HEK293T (cell line): ENCODE measurements at regions not wholly inside any gene's neighbourhood (a gene's known extent, or its start where the extent isn't known, plus 50 kb on each side); places are given as distances from the start of the nearest gene placed in this dataset.
"Not testable (repeated sequence)": the region's sequence is repeated elsewhere in the genome, so short reads cannot be mapped to it uniquely, and the experiment has no call there.

ENCODE experiments used
- CTCF ChIA-PET: fragments of 350-600 bp; formaldehyde crosslinking; extraction: SDS; loops from one replicate; lab custom pipeline; 2021; ENCODE audit warnings: antibody characterized with exemption, inconsistent platforms; lab: Yijun Ruan, JAX
- POLR2A ChIA-PET: fragments of 350-600 bp; formaldehyde crosslinking; extraction: SDS; loops from one replicate; lab custom pipeline; 2020; ENCODE audit warnings: antibody characterized with exemption, inconsistent platforms; lab: Yijun Ruan, JAX
- DNase-seq: peaks from one replicate; pipeline ENCODE4 v3.0.0; 2012; ENCODE audit warnings: mixed read lengths; ENCODE audit errors: extremely low spot score
- ARNT ChIP-seq: fragments of 450-650 bp; IDR thresholded peaks from 2 replicates; pipeline ENCODE4 v1.6.1; 2017; ENCODE audit warnings: mild to moderate bottlenecking
- BHLHE40 ChIP-seq: fragments of 450-650 bp; IDR thresholded peaks from 2 replicates; pipeline ENCODE4 v1.6.1; 2016; ENCODE audit warnings: mild to moderate bottlenecking, moderate library complexity, borderline replicate concordance
- CTBP1 ChIP-seq: fragments of 450-650 bp; IDR thresholded peaks from 2 replicates; pipeline ENCODE4 v1.6.1; 2016; ENCODE audit warnings: borderline replicate concordance
- ELF4 ChIP-seq: fragments of 450-650 bp; IDR thresholded peaks from 2 replicates; pipeline ENCODE4 v1.6.1; 2017; ENCODE audit warnings: antibody characterized with exemption
- FOXA1 ChIP-seq: fragments of 450-650 bp; IDR thresholded peaks from 2 replicates; pipeline ENCODE4 v1.6.1; 2016; ENCODE audit warnings: mild to moderate bottlenecking
- FOXK2 ChIP-seq: fragments of 450-650 bp; IDR thresholded peaks from 2 replicates; pipeline ENCODE4 v1.6.1; 2016; ENCODE audit warnings: mild to moderate bottlenecking
- FOXM1 ChIP-seq: fragments of 450-650 bp; IDR thresholded peaks from 2 replicates; pipeline ENCODE4 v1.6.1; 2017; ENCODE audit warnings: mild to moderate bottlenecking, borderline replicate concordance
- HDGF ChIP-seq: fragments of 450-650 bp; IDR thresholded peaks from 2 replicates; pipeline ENCODE4 v1.6.1; 2017; ENCODE audit warnings: antibody characterized with exemption, borderline replicate concordance
- L3MBTL2 ChIP-seq: fragments of 450-650 bp; conservative IDR thresholded peaks from 2 replicates; pipeline ENCODE4 v1.6.1; 2016; ENCODE audit warnings: mild to moderate bottlenecking
- LEF1 ChIP-seq: fragments of 450-650 bp; IDR thresholded peaks from 2 replicates; pipeline ENCODE4 v1.6.1; 2017; ENCODE audit warnings: mild to moderate bottlenecking, borderline replicate concordance
- NFRKB ChIP-seq: fragments of 450-650 bp; IDR thresholded peaks from 2 replicates; pipeline ENCODE4 v1.6.1; 2016; ENCODE audit warnings: mild to moderate bottlenecking, moderate library complexity
- SP1 ChIP-seq: fragments of 450-650 bp; IDR thresholded peaks from 2 replicates; pipeline ENCODE4 v1.6.1; 2017
- SUZ12 ChIP-seq: fragments of 450-650 bp; IDR thresholded peaks from 2 replicates; pipeline ENCODE4 v1.6.1; 2016; ENCODE audit warnings: mild to moderate bottlenecking
- TARDBP ChIP-seq: fragments of 450-650 bp; IDR thresholded peaks from 2 replicates; pipeline ENCODE4 v1.6.1; 2016
- ZNF384 ChIP-seq: fragments of 450-650 bp; IDR thresholded peaks from 2 replicates; pipeline ENCODE4 v1.6.1; 2016
- TF ChIP-seq, protein P1 (sequence below): fragments of 450-650 bp; IDR thresholded peaks from 2 replicates; pipeline ENCODE4 v1.6.1; 2016

GRCh38 chr3:189410522-189410921, 220.7 kb upstream of the TP63 start:
- TF ChIP-seq SP1 (no peak), SUZ12 (no peak)
- TF ChIP-seq, protein P1, sequence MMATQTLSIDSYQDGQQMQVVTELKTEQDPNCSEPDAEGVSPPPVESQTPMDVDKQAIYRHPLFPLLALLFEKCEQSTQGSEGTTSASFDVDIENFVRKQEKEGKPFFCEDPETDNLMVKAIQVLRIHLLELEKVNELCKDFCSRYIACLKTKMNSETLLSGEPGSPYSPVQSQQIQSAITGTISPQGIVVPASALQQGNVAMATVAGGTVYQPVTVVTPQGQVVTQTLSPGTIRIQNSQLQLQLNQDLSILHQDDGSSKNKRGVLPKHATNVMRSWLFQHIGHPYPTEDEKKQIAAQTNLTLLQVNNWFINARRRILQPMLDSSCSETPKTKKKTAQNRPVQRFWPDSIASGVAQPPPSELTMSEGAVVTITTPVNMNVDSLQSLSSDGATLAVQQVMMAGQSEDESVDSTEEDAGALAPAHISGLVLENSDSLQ: no peak
- CTCF ChIA-PET: interaction anchor here (0.7 kb wide), 1 partner anchor 554 kb away, joined by 4 read pairs; no protein-coding TSS in a partner anchor
- DNase-seq: no peak
- POLR2A ChIA-PET: no interaction called here

- DNase-seq: no peak
- no peak for TF ChIP-seq FOXK2
- no peak for TF ChIP-seq SP1
- no peak for TF ChIP-seq ZNF384
- TF ChIP-seq HDGF: no peak
- no peak for TF ChIP-seq CTBP1
- no peak for TF ChIP-seq FOXM1
- no peak for TF ChIP-seq SUZ12
- TF ChIP-seq BHLHE40: no peak
- ChIA-PET CTCF (no interaction called here), POLR2A (no interaction called here)
These were observed 212.2 kb upstream of the TP63 start for GRCh38 chr3:189419038-189419437.

DNA sequence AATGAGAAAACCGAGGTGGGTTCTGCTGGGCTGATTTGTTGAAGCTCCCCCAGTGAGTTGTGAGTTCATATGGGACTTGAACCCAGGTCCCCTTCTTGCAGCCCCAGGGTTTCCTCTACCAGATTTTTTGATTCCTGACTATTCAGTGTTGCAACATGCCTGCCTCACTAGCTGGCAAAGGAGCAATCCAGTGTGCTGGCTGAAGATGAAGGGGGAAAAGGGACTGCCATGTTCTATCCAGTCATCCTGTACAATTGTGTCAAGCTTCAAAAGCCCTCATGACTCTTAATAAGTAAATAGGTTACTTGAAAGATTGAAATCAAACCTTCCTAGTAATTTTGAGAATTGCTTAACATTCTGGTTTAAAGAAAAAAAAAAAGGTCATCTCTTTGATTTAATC, 211.5 kb upstream of the TP63 start:
- no peak for DNase-seq
- TF ChIP-seq ARNT: no peak
- no peak for TF ChIP-seq SP1
- TF ChIP-seq FOXA1: no peak
- CTCF ChIA-PET: no interaction called here
- POLR2A ChIA-PET: no interaction called here

DNA sequence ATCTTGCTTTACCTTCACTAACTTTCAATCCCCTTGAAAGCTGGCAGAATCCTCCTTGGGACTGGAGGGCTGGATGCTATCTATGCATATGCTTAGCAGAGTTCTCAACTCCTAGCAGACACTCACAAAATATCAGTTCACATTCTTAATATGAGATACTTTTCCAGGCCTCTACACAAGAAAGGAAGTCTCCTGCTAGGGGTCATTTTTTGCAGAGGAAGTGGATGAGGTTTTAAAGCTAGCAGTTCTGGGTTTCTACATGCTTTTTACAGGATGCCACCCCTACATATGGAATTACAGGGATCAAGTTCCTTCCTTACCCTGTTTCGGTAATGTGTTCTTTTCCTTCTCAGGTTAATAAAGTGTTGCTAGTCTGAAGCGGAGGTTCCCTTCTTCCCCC, 206.3 kb upstream of the TP63 start:
- POLR2A ChIA-PET: no interaction called here
- DNase-seq: no peak
- no peak for TF ChIP-seq FOXM1
- TF ChIP-seq ELF4: no peak
- TF ChIP-seq ZNF384: no peak
- no peak for TF ChIP-seq L3MBTL2
- CTCF ChIA-PET: no interaction called here

DNA sequence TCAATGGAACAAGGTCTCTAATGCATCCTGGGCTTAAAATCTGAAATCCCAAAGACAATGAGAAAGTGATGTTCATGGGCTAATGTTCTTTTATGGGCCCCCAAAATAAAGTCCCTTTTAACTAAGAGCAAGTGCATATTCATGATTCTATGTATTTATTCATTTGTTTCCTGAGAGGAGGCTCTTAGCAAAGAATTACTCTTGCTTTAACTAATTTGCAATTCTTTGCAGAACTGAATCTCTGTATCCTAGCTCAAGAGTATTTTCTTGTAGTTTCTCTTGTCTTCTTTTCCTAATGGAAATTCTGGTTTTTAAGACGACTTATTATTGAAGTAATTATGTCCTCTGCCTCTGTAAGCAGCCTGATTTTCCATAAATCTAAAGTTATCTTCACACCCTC, 202.2 kb upstream of the TP63 start:
- ChIA-PET POLR2A (no interaction called here), CTCF (interaction anchor here (0.6 kb wide), 1 partner anchor 60 kb away, joined by 3 read pairs; no protein-coding TSS in a partner anchor)
- TF ChIP-seq, protein P1: no peak
- no peak for DNase-seq

DNA sequence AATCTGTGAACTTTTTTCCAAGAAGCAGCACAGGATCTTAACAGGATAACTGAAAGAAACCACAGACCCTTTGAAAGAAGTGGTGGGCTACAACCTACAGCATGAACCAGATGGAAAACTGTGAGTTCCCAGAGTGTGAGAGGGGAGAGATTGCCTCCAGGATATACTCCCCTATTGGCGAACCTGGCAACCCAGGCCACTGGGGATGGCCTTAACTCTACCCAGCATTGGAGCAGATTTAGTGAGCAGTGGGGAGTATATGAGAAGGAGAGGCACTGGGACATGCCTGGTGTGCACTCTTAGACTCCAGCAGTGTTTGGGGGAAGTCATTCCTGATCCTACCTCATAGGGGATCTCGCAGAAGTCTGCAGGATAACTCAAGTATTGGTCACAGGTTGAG, 201.0 kb upstream of the TP63 start:
- POLR2A ChIA-PET: no interaction called here
- DNase-seq: no peak
- no peak for TF ChIP-seq SP1
- TF ChIP-seq SUZ12: no peak
- TF ChIP-seq ELF4: no peak
- no peak for TF ChIP-seq TARDBP
- CTCF ChIA-PET: no interaction called here

DNA sequence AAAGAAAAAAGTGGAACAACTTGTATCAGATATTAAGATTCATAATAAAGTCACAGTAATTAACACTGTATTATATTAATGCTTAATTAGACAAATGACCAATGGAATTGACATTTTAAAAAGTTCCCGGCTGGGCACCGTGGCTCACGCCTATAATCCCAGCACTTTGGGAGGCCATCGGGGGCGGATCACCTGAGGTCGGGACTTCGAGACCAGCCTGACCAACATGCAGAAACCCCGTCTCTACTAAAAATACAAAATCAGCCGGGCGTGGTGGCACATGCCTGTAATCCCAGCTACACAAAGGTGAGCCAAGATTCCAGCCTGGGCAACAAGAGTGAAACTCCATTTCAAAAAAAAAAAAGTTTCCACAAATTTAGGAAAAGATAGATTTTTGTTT, 188.9 kb upstream of the TP63 start:
- POLR2A ChIA-PET, CTCF ChIA-PET, DNase-seq: not testable (repeated sequence)

DNA sequence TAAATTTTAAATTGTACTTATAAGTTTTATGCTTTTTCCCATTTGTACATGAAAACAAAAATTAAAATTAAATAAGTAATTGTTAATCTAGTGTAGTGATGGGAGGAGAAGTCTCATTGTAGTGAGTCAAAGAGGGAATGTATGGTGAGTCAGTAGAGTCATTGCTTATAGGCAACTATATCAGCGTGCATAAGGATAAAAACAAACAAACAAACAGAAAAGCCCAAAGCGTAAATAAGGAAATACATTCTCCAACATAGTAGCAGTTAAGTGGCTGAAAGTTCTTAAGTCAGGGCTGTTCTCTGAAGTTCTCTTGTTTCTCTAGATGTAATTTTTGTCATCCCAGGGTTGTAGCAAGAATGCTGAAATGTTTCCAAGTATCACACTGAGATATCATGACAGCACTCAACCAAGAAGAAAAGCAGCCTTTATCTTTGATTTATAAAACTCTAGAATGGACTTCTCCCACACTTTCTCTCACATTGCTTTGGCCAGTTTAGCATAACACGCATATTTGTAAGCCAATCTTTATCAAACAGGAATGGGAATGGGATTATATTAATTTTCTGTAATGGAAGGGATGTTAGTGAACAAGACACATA, 184.1 kb upstream of the TP63 start:
- ChIA-PET CTCF (no interaction called here), POLR2A (interaction anchor here (1.2 kb wide), 1 partner anchor 13 kb away, joined by 3 read pairs; no protein-coding TSS in a partner anchor)
- DNase-seq: no peak
- TF ChIP-seq FOXM1: no peak
- TF ChIP-seq FOXK2: no peak
- no peak for TF ChIP-seq TARDBP
- TF ChIP-seq BHLHE40: no peak
- TF ChIP-seq ZNF384: no peak
- no peak for TF ChIP-seq CTBP1
- TF ChIP-seq SP1: no peak
- no peak for TF ChIP-seq FOXA1
- TF ChIP-seq ARNT: no peak
- TF ChIP-seq L3MBTL2: no peak

DNA sequence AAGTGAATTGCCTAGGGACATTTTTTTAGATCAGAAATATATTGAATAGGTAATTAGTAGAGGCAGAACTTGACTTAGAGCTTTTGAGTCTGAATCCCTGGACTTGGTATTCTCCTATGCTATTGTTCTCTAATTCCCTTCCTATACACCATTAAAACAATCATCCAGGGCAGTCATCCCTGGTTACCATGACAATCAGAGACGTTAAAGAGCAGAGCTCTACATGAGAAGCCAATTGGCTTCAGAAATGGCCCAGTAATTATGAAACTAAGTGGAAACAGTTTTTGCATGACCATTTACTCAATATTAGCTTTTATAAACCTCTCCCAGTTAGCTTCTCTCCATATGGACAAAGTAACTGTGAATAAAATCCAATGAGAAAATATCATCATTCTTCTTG, 182.1 kb upstream of the TP63 start:
- TF ChIP-seq ELF4: no peak
- TF ChIP-seq FOXA1: no peak
- no peak for TF ChIP-seq LEF1
- TF ChIP-seq FOXM1: no peak
- no peak for TF ChIP-seq TARDBP
- TF ChIP-seq NFRKB: no peak
- TF ChIP-seq BHLHE40: no peak
- no peak for TF ChIP-seq ARNT
- TF ChIP-seq FOXK2: no peak
- TF ChIP-seq SUZ12: no peak
- no peak for TF ChIP-seq CTBP1
- TF ChIP-seq, protein P1: no peak
- ChIA-PET CTCF (no interaction called here), POLR2A (no interaction called here)
- no peak for DNase-seq
